SK-N-SH treated with all-trans-retinoic acid at 6 μM for 48 hours (cell line): ENCODE measurements at regions not wholly inside any gene's neighbourhood (a gene's known extent, or its start where the extent isn't known, plus 50 kb on each side); places are given as distances from the start of the nearest gene placed in this dataset.
"Not testable (repeated sequence)": the region's sequence is repeated elsewhere in the genome, so short reads cannot be mapped to it uniquely, and the experiment has no call there.

ENCODE experiments used
- ATAC-seq: fragments of 200-7000 bp; cut with Tn5 transposase; 3 replicates; pipeline ENCODE4 v1.9.1; 2020; ENCODE audit warnings: mild to moderate bottlenecking, moderate library complexity
- ARNTL ChIP-seq: fragments of 450-650 bp; formaldehyde crosslinking; IDR thresholded peaks from 2 replicates; pipeline ENCODE4 v1.5.0; 2020; ENCODE audit warnings: low read depth, mild to moderate bottlenecking, moderate library complexity, borderline replicate concordance
- BACH2 ChIP-seq: fragments of 250-450 bp; sonication (Bioruptor Pico); IDR thresholded peaks from 2 replicates; pipeline ENCODE4 v1.9.0; 2021; ENCODE audit warnings: mild to moderate bottlenecking, borderline replicate concordance
- CSDC2 ChIP-seq: fragments of 250-450 bp; sonication (Bioruptor Pico); IDR thresholded peaks from 2 replicates; pipeline ENCODE4 v1.5.0; 2020; ENCODE audit warnings: mild to moderate bottlenecking, moderate library complexity
- ESRRG ChIP-seq: fragments of 250-450 bp; sonication (Bioruptor Pico); IDR thresholded peaks from 2 replicates; pipeline ENCODE4 v1.6.1; 2021; ENCODE audit warnings: mild to moderate bottlenecking
- ISL1 ChIP-seq: fragments of 250-450 bp; sonication (Bioruptor Pico); IDR thresholded peaks from 2 replicates; pipeline ENCODE4 v2.1.2; 2022; ENCODE audit warnings: mild to moderate bottlenecking, moderate library complexity
- OSR1 ChIP-seq: fragments of 250-450 bp; sonication (Bioruptor Pico); IDR thresholded peaks from 2 replicates; pipeline ENCODE4 v1.8.0; 2022; ENCODE audit warnings: moderate library complexity, mild to moderate bottlenecking, inconsistent platforms
- PPARA ChIP-seq: fragments of 250-450 bp; sonication (Bioruptor Pico); IDR thresholded peaks from 2 replicates; pipeline ENCODE4 v1.5.0; 2020; ENCODE audit warnings: mild to moderate bottlenecking, borderline replicate concordance
- RARB ChIP-seq: fragments of 250-450 bp; sonication (Bioruptor Pico); IDR thresholded peaks from 2 replicates; pipeline ENCODE4 v1.8.0; 2021; ENCODE audit warnings: mild to moderate bottlenecking, moderate library complexity
- SNAI2 ChIP-seq: fragments of 250-450 bp; sonication (Bioruptor Pico); IDR thresholded peaks from 2 replicates; pipeline ENCODE4 v1.5.0; 2020; ENCODE audit warnings: mild to moderate bottlenecking, moderate library complexity
- TCF4 ChIP-seq: fragments of 250-450 bp; sonication (Bioruptor Pico); IDR thresholded peaks from 2 replicates; pipeline ENCODE4 v1.8.0; 2021; ENCODE audit warnings: mild to moderate bottlenecking, moderate library complexity, borderline replicate concordance
- TOX ChIP-seq: fragments of 250-450 bp; sonication (Bioruptor Pico); IDR thresholded peaks from 2 replicates; pipeline ENCODE4 v1.8.0; 2021; ENCODE audit warnings: mild to moderate bottlenecking, moderate library complexity, borderline replicate concordance
- ZC3H10 ChIP-seq: fragments of 250-450 bp; sonication (Bioruptor Pico); IDR thresholded peaks from 2 replicates; pipeline ENCODE4 v1.5.1; 2021; ENCODE audit warnings: mild to moderate bottlenecking, moderate library complexity
- ZFP3 ChIP-seq: fragments of 250-450 bp; sonication (Bioruptor Pico); IDR thresholded peaks from 2 replicates; pipeline ENCODE4 v1.5.0; 2020; ENCODE audit warnings: mild to moderate bottlenecking, moderate library complexity
- ZFP30 ChIP-seq: fragments of 450-650 bp; formaldehyde crosslinking; IDR thresholded peaks from 2 replicates; pipeline ENCODE4 v1.5.0; 2022; ENCODE audit warnings: mild to moderate bottlenecking, moderate library complexity
- ZNF565 ChIP-seq: fragments of 450-650 bp; formaldehyde crosslinking; conservative IDR thresholded peaks from 2 replicates; pipeline ENCODE4 v1.5.0; 2020; ENCODE audit warnings: low read depth, mild to moderate bottlenecking, moderate library complexity
- ZNF8 ChIP-seq: fragments of 450-650 bp; formaldehyde crosslinking; IDR thresholded peaks from 2 replicates; pipeline ENCODE4 v1.5.0; 2020; ENCODE audit warnings: mild to moderate bottlenecking, moderate library complexity
- TF ChIP-seq, protein P1 (sequence below): fragments of 250-450 bp; sonication (Bioruptor Pico); IDR thresholded peaks from 2 replicates; pipeline ENCODE4 v1.8.0; 2021; ENCODE audit warnings: low read depth, mild to moderate bottlenecking, moderate library complexity, borderline replicate concordance
- TF ChIP-seq, protein P2 (sequence below): fragments of 250-450 bp; sonication (Bioruptor Pico); IDR thresholded peaks from 2 replicates; pipeline ENCODE4 v1.5.0; 2020; ENCODE audit warnings: mild to moderate bottlenecking, moderate library complexity
- TF ChIP-seq, protein P3 (sequence below): fragments of 250-450 bp; sonication (Bioruptor Pico); IDR thresholded peaks from 2 replicates; pipeline ENCODE4 v1.5.1; 2021; ENCODE audit warnings: mild to moderate bottlenecking, moderate library complexity
- TF ChIP-seq, protein P4 (sequence below): fragments of 250-450 bp; sonication (Bioruptor Pico); IDR thresholded peaks from 2 replicates; pipeline ENCODE4 v1.5.1; 2020; ENCODE audit warnings: low read depth, mild to moderate bottlenecking, moderate library complexity

DNA sequence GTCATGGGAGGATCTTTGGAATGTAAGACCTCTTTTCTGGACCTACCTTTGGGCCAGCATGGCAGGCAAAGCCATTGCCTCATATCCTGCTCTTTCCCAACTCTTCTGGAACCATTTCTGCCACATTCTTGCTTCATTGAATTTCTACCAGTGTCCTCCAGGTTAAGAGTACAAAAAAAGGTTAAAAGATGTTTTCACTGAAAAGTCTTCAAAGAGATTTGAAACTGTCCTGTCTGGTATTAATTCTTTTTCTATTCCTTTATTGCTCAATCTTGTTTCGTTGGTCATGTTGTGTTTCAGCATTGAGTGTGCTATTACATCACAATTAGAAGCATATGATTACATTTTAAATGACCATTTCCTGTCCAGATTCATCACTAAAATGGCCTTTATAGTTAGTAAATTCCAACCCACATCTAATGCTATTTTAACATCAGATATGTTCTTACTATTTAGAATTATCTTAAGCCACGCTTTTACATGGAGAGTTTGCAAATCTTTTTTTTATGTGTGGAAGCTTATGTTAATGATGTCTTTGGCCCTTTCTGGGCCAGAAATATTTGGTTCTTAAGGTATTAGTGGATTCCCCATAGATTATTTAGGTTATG lies 450.9 kb downstream of the GJA1 start (continued):
- no peak for TF ChIP-seq SNAI2 (CRISPR knock-in tag)
- TF ChIP-seq TCF4 (CRISPR knock-in tag) = no peak
- TF ChIP-seq PPARA (CRISPR knock-in tag) = no peak
- TF ChIP-seq, all 23 proteins: peak for 0

DNA sequence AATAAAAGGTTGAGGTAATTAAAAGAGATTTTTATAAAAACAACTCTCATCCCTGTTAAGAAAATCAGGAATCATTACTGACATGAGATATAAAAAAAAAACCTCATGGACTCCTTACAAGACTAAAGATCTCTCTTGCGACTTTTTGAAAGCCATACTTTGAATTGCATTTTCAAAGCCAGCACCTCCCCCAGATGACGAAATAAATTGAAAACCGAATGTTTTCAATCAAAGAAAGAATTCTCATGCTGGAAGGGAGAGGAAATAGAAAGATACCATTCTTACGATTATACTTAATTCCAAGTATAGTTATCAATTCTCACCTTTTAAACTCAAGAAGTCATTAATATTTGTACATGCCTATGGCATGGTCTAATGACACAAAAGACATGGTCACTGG lies 452.3 kb downstream of the GJA1 start:
- ATAC-seq = no peak
- no peak for TF ChIP-seq ZNF8
- TF ChIP-seq ZFP30 = no peak
- TF ChIP-seq, all 23 proteins: peak for 0

DNA sequence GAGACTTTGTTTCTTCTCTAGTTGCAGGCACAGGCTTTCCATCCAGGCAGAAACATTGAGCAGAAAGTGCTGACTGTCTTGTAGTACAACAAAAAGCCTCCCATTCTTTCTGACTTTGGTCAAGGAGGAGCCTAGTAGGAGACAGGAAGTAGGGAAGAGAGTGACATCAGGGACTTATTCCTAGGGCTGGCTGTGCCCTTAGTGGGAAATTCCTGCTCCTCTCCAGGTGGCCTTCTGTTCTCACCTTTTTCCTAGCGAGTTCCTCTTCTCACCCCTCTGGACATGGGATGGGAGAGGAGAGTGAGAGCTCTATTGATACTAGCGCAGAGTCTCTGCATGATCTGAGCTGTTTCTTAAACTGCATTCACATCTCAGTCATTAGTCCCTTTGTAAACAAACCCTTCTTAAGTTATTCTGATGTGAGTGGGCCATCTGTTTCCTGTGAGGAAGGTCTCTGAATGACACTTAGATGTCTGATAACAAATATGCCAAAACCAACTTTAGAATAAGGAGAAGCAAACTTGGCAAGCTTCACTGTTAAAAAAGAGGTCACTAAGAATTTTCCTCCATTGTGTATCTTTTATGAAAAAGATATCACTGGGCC lies 455.0 kb downstream of the GJA1 start:
- TF ChIP-seq ISL1 (CRISPR knock-in tag) (peak; percentile 74), TOX (CRISPR knock-in tag) (no peak)
- ATAC-seq = peak; percentile 68

DNA sequence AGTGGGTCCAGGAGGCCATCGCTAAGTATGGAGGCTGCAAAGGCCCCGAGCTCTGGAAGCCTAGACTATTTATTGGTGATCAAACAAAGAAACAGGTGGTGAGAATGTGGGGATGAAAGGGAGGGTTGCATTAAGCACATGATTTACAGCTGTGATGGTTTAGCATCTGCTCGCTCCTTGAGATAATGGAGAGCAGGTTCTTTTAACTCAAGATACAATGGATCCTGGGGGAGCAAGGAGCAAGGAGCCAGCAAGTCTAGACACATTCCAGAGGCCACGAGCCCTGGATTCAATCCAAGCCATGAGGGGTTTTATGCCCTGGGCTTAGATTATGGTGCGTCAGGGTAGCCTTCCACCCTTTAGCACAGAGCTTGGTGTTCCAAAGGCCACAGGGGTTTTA lies 460.3 kb downstream of the GJA1 start:
- not testable (repeated sequence) for ATAC-seq

DNA sequence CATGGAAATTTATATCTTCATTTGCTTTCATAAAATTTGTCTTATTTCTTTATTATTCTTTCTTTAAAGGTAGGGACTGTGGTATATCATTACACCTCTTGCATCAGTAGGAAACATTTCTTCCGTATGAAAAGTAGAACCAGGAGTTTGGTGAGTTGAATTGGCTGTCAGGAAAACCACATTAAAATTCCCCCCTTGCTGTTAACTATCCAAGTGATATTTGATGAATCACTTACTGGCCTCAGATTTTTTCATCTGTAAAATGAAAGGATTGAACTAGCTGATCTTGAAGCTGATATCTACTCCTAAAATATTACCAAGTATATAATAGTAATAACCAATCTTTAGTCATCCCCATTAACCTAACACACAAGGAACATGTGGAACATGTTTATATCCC lies 460.9 kb downstream of the GJA1 start:
- ATAC-seq = no peak; the same call in 2 of the 3 replicates
- TF ChIP-seq BACH2 (CRISPR knock-in tag) = no peak
- no peak for TF ChIP-seq ZC3H10
- no peak for TF ChIP-seq ESRRG (CRISPR knock-in tag)
- no peak for TF ChIP-seq ZFP3 (CRISPR knock-in tag)

DNA sequence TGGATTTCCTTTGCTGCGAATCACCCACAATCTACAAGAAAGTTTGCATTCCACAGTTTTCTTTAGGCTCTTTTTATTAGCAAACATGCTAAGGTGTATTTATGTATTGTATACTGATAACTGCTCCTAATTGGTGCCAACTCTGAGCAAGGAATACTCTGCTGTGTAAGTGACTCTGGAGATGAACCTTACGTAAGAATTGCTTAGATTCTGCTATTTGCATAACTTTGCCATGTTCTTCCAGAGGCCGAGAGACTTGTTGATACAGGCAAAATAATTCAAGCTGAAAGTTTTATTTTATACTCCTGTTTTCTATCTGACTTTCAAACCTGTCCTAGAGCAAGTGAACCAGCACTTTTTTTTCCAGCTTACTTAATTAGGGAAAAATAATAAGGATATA lies 461.3 kb downstream of the GJA1 start:
- TF ChIP-seq ZNF8 (no peak), ESRRG (CRISPR knock-in tag) (no peak), ISL1 (CRISPR knock-in tag) (no peak), RARB (CRISPR knock-in tag) (no peak), CSDC2 (CRISPR knock-in tag) (no peak), SNAI2 (CRISPR knock-in tag) (no peak), PPARA (CRISPR knock-in tag) (no peak), ZFP30 (no peak), ZC3H10 (no peak), TCF4 (CRISPR knock-in tag) (no peak)
- TF ChIP-seq, protein P1, sequence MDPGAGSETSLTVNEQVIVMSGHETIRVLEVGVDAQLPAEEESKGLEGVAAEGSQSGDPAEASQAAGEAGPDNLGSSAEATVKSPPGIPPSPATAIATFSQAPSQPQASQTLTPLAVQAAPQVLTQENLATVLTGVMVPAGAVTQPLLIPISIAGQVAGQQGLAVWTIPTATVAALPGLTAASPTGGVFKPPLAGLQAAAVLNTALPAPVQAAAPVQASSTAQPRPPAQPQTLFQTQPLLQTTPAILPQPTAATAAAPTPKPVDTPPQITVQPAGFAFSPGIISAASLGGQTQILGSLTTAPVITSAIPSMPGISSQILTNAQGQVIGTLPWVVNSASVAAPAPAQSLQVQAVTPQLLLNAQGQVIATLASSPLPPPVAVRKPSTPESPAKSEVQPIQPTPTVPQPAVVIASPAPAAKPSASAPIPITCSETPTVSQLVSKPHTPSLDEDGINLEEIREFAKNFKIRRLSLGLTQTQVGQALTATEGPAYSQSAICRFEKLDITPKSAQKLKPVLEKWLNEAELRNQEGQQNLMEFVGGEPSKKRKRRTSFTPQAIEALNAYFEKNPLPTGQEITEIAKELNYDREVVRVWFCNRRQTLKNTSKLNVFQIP (CRISPR knock-in tag) = no peak
- TF ChIP-seq, protein P2, sequence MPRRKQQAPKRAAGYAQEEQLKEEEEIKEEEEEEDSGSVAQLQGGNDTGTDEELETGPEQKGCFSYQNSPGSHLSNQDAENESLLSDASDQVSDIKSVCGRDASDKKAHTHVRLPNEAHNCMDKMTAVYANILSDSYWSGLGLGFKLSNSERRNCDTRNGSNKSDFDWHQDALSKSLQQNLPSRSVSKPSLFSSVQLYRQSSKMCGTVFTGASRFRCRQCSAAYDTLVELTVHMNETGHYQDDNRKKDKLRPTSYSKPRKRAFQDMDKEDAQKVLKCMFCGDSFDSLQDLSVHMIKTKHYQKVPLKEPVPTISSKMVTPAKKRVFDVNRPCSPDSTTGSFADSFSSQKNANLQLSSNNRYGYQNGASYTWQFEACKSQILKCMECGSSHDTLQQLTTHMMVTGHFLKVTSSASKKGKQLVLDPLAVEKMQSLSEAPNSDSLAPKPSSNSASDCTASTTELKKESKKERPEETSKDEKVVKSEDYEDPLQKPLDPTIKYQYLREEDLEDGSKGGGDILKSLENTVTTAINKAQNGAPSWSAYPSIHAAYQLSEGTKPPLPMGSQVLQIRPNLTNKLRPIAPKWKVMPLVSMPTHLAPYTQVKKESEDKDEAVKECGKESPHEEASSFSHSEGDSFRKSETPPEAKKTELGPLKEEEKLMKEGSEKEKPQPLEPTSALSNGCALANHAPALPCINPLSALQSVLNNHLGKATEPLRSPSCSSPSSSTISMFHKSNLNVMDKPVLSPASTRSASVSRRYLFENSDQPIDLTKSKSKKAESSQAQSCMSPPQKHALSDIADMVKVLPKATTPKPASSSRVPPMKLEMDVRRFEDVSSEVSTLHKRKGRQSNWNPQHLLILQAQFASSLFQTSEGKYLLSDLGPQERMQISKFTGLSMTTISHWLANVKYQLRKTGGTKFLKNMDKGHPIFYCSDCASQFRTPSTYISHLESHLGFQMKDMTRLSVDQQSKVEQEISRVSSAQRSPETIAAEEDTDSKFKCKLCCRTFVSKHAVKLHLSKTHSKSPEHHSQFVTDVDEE = no peak
- no peak for ATAC-seq

DNA sequence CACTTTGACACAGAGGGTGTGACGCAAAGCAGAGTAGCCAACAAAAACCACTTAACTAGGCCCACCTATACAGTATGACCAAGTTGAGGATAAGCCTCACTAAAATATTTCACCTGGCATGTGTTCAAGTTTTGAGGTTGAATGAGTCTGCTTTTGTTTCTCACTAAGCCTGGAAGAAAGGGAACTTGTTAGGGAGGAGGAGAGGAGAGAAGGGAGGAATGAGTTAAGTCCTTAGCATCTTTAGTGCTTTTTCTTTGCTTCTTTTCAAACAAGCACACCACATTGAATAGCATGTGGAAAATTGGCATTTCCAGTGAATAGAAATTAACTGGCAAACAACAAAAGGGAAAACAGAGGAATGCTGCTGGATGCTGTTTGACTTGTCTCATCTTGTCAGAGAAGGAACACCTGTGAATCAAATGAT lies 461.9 kb downstream of the GJA1 start:
- ATAC-seq = peak; percentile 38
- TF ChIP-seq ISL1 (CRISPR knock-in tag) = peak; percentile 23; the same call in 1 of the 2 replicates
- no peak for TF ChIP-seq ZFP30
- TF ChIP-seq, all 23 proteins: peak for 1

DNA sequence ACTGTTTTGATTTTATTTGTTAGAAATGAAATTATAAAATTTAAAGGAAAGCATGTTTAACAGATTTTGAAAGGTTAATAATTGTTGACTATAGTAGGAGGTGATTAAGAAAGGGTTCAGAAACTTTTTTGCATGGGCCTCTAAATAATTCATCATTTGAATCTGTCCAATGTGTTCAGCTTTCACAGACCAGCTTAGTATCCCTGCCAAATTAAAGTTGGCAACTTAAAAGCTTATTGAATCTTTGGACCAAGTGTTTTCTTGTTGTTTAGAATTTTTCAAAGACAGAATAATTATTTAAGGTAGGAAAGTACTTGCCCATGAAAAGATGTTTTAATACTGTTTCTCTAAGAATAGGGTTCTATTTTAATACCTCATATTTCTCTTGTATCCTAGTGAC lies 466.0 kb downstream of the GJA1 start:
- ATAC-seq = peak; percentile 57
- TF ChIP-seq ZNF565 (CRISPR knock-in tag) (no peak), ISL1 (CRISPR knock-in tag) (no peak), ZNF8 (no peak), ZFP3 (CRISPR knock-in tag) (no peak), ARNTL (CRISPR knock-in tag) (no peak), OSR1 (CRISPR knock-in tag) (no peak)
- TF ChIP-seq, protein P3, sequence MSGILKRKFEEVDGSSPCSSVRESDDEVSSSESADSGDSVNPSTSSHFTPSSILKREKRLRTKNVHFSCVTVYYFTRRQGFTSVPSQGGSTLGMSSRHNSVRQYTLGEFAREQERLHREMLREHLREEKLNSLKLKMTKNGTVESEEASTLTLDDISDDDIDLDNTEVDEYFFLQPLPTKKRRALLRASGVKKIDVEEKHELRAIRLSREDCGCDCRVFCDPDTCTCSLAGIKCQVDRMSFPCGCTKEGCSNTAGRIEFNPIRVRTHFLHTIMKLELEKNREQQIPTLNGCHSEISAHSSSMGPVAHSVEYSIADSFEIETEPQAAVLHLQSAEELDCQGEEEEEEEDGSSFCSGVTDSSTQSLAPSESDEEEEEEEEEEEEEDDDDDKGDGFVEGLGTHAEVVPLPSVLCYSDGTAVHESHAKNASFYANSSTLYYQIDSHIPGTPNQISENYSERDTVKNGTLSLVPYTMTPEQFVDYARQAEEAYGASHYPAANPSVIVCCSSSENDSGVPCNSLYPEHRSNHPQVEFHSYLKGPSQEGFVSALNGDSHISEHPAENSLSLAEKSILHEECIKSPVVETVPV = no peak
- TF ChIP-seq, protein P4, sequence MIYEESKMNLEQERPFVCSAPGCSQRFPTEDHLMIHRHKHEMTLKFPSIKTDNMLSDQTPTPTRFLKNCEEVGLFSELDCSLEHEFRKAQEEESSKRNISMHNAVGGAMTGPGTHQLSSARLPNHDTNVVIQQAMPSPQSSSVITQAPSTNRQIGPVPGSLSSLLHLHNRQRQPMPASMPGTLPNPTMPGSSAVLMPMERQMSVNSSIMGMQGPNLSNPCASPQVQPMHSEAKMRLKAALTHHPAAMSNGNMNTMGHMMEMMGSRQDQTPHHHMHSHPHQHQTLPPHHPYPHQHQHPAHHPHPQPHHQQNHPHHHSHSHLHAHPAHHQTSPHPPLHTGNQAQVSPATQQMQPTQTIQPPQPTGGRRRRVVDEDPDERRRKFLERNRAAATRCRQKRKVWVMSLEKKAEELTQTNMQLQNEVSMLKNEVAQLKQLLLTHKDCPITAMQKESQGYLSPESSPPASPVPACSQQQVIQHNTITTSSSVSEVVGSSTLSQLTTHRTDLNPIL (CRISPR knock-in tag) = no peak
- TF ChIP-seq, all 23 proteins: peak for 0
